Uterus (tissue), 2 donors: ENCODE measurements at regions not wholly inside any gene's neighbourhood (a gene's known extent, or its start where the extent isn't known, plus 50 kb on each side); places are given as distances from the start of the nearest gene placed in this dataset.

Source experiments
- CTCF ChIP-seq, 4 experiments: fragments of 200-600 bp in 2 of 4; fragments of 450-650 bp in 2 of 4; sonication (generic) in 2 of 4; IDR thresholded peaks; one replicate each; pipeline ENCODE4 v1.5.1; 2016 to 2019; ENCODE audit warnings: antibody characterized with exemption in 4 of 4, mild to moderate bottlenecking in 2 of 4, moderate library complexity in 1 of 4
- POLR2A ChIP-seq, 2 donors: fragments of 450-650 bp; IDR thresholded peaks; one replicate each; pipeline ENCODE4 v1.6.1; 2016; ENCODE audit warnings: antibody characterized with exemption in 2 of 2, mild to moderate bottlenecking in 1 of 2, moderate library complexity in 1 of 2

GRCh38 chr19:28019371-28019770 is 1193.6 kb downstream of the UQCRFS1 start:
- TF ChIP-seq POLR2A (IDR thresholded peaks at IDR 0.05): no peak
- TF ChIP-seq CTCF (IDR thresholded peaks at IDR 0.05): no peak
